Loucy (cell line): ENCODE measurements at regions not wholly inside any gene's neighbourhood (a gene's known extent, or its start where the extent isn't known, plus 50 kb on each side); places are given as distances from the start of the nearest gene placed in this dataset.

Experiments
- H2AFZ ChIP-seq: fragments of 200-600 bp; sonication (generic); 2 replicates; pipeline ENCODE4 v1.6.0; 2016; ENCODE audit warnings: antibody characterized with exemption, mild to moderate bottlenecking, low read length, moderate library complexity
- H3F3A ChIP-seq: fragments of 200-600 bp; 2 replicates; pipeline ENCODE4 v1.6.0; 2016; ENCODE audit warnings: antibody characterized with exemption, low read depth, mild to moderate bottlenecking
- H3K27me3 ChIP-seq: fragments of 200-600 bp; sonication (generic); 2 replicates; pipeline ENCODE4 v1.6.1; 2014; ENCODE audit warnings: low read length, mild to moderate bottlenecking; ENCODE audit not compliant: insufficient read depth, poor library complexity, severe bottlenecking
- H3K36me3 ChIP-seq: fragments of 200-600 bp; sonication (generic); 2 replicates; pipeline ENCODE4 v1.6.1; 2016; ENCODE audit warnings: low read length; ENCODE audit not compliant: insufficient read depth
- H3K4me1 ChIP-seq: fragments of 200-600 bp; sonication (generic); 2 replicates; pipeline ENCODE4 v1.5.1; 2014; ENCODE audit warnings: low read length, mild to moderate bottlenecking; ENCODE audit not compliant: insufficient read depth, poor library complexity, severe bottlenecking
- H3K4me2 ChIP-seq: fragments of 200-600 bp; sonication (generic); 2 replicates; pipeline ENCODE4 v1.6.0; 2014; ENCODE audit warnings: antibody characterized with exemption, low read length, low read depth, mild to moderate bottlenecking; ENCODE audit not compliant: poor library complexity, severe bottlenecking
- H3K4me3 ChIP-seq: fragments of 200-600 bp; sonication (generic); 2 replicates; pipeline ENCODE4 v1.5.1; 2014; ENCODE audit warnings: low read length, mild to moderate bottlenecking, mixed read lengths; ENCODE audit not compliant: poor library complexity, severe bottlenecking
- H3K79me2 ChIP-seq: fragments of 200-600 bp; sonication (generic); 2 replicates; pipeline ENCODE4 v1.6.1; 2014; ENCODE audit warnings: low read length; ENCODE audit not compliant: insufficient read depth
- H3K9ac ChIP-seq: fragments of 200-600 bp; sonication (generic); 2 replicates; pipeline ENCODE4 v1.6.0; 2014; ENCODE audit warnings: mild to moderate bottlenecking, low read depth, low read length, moderate library complexity; ENCODE audit not compliant: poor library complexity, severe bottlenecking
- H3K9me2 ChIP-seq: fragments of 200-600 bp; sonication (generic); replicated peaks from 2 replicates; pipeline ENCODE4 v1.6.1; 2016; ENCODE audit warnings: low read depth, low read length, mixed read lengths
- H3K9me3 ChIP-seq: fragments of 200-600 bp; sonication (generic); 2 replicates; pipeline ENCODE4 v1.6.1; 2014; ENCODE audit warnings: mild to moderate bottlenecking, antibody characterized with exemption, low read length, low read depth; ENCODE audit not compliant: insufficient read depth
- H4K20me1 ChIP-seq: fragments of 200-600 bp; sonication (generic); 2 replicates; pipeline ENCODE4 v1.6.0; 2014; ENCODE audit warnings: antibody characterized with exemption, low read length, mild to moderate bottlenecking; ENCODE audit not compliant: insufficient read depth, poor library complexity, severe bottlenecking
- EZH2phosphoT487 ChIP-seq: fragments of 200-600 bp; IDR thresholded peaks from 2 replicates; pipeline ENCODE4 v1.6.1; 2018; ENCODE audit warnings: antibody characterized with exemption, mild to moderate bottlenecking, moderate library complexity, borderline replicate concordance
- TF ChIP-seq, protein P1 (sequence below): fragments of 200-600 bp; sonication (generic); conservative IDR thresholded peaks from 2 replicates; pipeline ENCODE4 v1.5.1; 2014; ENCODE audit warnings: mild to moderate bottlenecking, antibody characterized with exemption, low read length

DNA sequence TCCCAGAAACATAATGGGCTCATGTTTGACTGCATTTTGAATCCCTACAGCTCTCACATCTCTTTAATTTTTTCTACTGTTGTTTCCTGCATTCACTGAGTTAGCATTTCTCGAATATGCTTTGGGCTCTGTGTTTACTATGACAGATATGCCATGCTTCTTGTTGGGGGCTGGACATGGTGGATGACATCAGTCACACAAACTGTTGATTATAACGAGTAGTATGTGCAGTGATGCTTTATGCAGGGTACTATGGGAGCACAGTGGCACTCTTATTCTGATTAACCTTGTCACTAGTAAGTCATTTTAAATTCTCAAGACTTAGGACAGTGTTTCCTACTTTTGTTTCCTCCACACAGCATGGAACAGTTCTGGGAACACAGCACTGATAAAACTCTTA, 295.4 kb upstream of the ZNF608 start:
- Histone ChIP-seq H3K4me3 (no peak overlapping the region), H3K9me2 (no peaks in the 10 kb centered on the region), H3K79me2 (no peaks in the 10 kb centered on the region), H3K4me1 (no peaks in the 10 kb centered on the region), H2AFZ (no peak overlapping the region), H3K27me3 (no peaks in the 10 kb centered on the region), H4K20me1 (no peaks in the 10 kb centered on the region), H3K36me3 (no peaks in the 10 kb centered on the region), H3F3A (no peaks in the 10 kb centered on the region), H3K9ac (no peak overlapping the region), H3K9me3 (no peaks in the 10 kb centered on the region), H3K4me2 (no peak overlapping the region)
- TF ChIP-seq EZH2phosphoT487: no peak
- TF ChIP-seq, protein P1, sequence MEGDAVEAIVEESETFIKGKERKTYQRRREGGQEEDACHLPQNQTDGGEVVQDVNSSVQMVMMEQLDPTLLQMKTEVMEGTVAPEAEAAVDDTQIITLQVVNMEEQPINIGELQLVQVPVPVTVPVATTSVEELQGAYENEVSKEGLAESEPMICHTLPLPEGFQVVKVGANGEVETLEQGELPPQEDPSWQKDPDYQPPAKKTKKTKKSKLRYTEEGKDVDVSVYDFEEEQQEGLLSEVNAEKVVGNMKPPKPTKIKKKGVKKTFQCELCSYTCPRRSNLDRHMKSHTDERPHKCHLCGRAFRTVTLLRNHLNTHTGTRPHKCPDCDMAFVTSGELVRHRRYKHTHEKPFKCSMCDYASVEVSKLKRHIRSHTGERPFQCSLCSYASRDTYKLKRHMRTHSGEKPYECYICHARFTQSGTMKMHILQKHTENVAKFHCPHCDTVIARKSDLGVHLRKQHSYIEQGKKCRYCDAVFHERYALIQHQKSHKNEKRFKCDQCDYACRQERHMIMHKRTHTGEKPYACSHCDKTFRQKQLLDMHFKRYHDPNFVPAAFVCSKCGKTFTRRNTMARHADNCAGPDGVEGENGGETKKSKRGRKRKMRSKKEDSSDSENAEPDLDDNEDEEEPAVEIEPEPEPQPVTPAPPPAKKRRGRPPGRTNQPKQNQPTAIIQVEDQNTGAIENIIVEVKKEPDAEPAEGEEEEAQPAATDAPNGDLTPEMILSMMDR: no peak

DNA sequence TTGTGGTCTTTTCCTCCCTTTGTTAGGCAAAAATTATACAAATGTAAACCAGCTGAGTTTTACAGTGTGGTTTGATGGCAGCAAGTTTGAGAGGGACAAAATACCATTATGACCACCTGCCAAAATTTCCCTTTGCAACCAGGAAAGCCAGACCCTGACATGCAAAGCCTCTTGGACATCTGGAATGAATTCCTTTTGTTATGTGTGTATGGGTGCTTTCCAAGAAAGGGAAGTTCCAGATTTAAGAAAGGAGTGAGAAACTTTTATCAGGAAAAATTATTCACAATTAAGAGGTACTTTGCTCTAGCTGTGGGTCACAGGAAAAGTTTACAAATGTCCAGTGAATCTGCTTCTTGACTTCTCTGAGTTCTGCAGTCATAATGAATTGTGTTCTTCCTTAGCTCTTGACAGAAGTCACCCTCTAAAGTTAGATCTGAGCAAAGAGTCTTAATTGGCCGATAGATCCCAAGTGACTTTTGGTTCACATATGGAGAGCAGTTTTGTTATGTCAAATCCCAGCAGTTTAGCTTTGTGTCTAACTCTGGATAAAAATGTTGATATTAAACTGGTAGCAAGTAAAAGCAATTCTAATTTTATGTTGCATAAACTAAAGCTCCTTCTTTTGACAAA, 295.9 kb upstream of the ZNF608 start:
- no peaks in the 10 kb centered on the region for H3K9me3 ChIP-seq
- H3K9ac ChIP-seq: no peak overlapping the region
- H3K36me3 ChIP-seq: no peaks in the 10 kb centered on the region
- no peaks in the 10 kb centered on the region for H3F3A ChIP-seq
- no peak overlapping the region for H2AFZ ChIP-seq
- no peaks in the 10 kb centered on the region for H3K79me2 ChIP-seq
- no peaks in the 10 kb centered on the region for H3K27me3 ChIP-seq
- no peaks in the 10 kb centered on the region for H3K9me2 ChIP-seq
- TF ChIP-seq, protein P1: no peak
- TF ChIP-seq EZH2phosphoT487: no peak
- no peak overlapping the region for H3K4me2 ChIP-seq
- H3K4me3 ChIP-seq: no peak overlapping the region
- no peaks in the 10 kb centered on the region for H4K20me1 ChIP-seq
- no peaks in the 10 kb centered on the region for H3K4me1 ChIP-seq

DNA sequence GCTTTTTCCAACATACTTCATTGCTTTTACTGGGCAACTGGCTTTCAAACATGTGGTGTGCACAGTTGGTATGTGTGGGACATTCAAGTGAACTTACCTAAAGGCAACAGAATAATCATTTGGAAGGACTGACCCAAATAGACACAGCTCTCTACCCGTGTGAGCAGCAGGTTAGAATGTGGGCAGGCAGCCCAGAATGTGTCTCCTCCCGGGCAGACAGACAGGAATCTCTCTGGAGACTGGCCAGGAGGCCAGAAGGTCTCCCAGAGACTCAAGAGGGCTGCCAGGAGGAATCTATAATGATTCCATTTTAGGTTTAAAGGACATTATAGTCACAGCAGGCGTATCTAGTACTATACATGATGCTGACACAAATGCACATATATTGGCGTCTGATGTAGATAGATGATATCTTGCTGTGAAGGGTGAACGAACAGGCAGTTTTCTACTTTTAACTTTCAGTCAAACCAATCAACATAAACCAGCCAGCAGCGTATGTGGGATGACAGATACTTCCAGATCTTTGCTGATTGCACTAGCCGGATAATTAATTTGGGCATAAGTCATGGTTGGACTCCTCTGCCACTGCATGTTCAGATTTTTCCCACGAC, 297.4 kb upstream of the ZNF608 start:
- Histone ChIP-seq H2AFZ (no peak overlapping the region), H3K4me2 (no peak overlapping the region)

More for the DNA sequence above, 297.4 kb upstream of the ZNF608 start:
- Histone ChIP-seq H3K9ac (no peak overlapping the region), H3K9me2 (no peaks in the 10 kb centered on the region), H3F3A (no peaks in the 10 kb centered on the region), H3K27me3 (no peaks in the 10 kb centered on the region), H3K9me3 (no peaks in the 10 kb centered on the region), H3K79me2 (no peaks in the 10 kb centered on the region), H3K4me3 (no peak overlapping the region), H3K4me1 (no peaks in the 10 kb centered on the region), H3K36me3 (no peaks in the 10 kb centered on the region), H4K20me1 (no peaks in the 10 kb centered on the region)
- no peak for TF ChIP-seq EZH2phosphoT487
- TF ChIP-seq, protein P1: no peak
